Epithelial cell of esophagus (primary cell): ENCODE measurements at regions not wholly inside any gene's neighbourhood (a gene's known extent, or its start where the extent isn't known, plus 50 kb on each side); places are given as distances from the start of the nearest gene placed in this dataset.

Experiments
- DNase-seq: peaks from one replicate; pipeline ENCODE4 v3.0.0; 2010; ENCODE audit warnings: low read depth
- H3K4me3 ChIP-seq: 2 replicates; pipeline ENCODE4 v1.5.1; 2011; ENCODE audit warnings: mild to moderate bottlenecking, low read length, control low read depth
- CTCF ChIP-seq: IDR thresholded peaks from 2 replicates; pipeline ENCODE4 v1.5.1; 2011; ENCODE audit warnings: low read depth, mild to moderate bottlenecking, low read length, control low read depth, inconsistent platforms; ENCODE audit not compliant: insufficient read depth; ENCODE audit errors: missing control alignments

DNA sequence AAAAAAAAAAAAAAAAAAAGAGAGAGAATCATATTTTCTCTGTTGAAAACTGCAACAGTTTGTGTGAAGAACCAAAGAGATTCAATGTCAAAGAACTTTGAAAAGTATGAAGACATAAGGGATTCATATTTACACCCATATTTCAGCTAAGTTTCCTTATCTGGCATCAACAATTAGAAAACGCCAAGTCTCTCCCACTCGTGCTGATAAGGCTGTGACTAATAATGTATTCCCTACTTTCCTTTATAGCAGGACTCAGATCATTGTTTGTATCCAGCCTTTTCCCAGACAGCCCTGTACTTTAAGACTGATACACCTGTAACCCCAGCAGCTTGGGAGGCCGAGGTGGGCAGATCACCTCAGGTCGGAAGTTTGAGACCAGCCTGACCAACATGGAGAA lies 54.1 kb upstream of the STK32A start:
- DNase-seq: no peak
- H3K4me3 ChIP-seq: no peak overlapping the region
- TF ChIP-seq CTCF: no peak
